SH-SY5Y (cell line): ENCODE measurements at regions not wholly inside any gene's neighbourhood (a gene's known extent, or its start where the extent isn't known, plus 50 kb on each side); places are given as distances from the start of the nearest gene placed in this dataset.

Experiments used
- GATA2 ChIP-seq: IDR thresholded peaks from 2 replicates; pipeline ENCODE4 v1.6.1; 2011; ENCODE audit warnings: mild to moderate bottlenecking, low read depth, low read length
- GATA3 ChIP-seq: IDR thresholded peaks from 2 replicates; pipeline ENCODE4 v1.6.1; 2011; ENCODE audit warnings: low read depth, mild to moderate bottlenecking, low read length, moderate library complexity

DNA sequence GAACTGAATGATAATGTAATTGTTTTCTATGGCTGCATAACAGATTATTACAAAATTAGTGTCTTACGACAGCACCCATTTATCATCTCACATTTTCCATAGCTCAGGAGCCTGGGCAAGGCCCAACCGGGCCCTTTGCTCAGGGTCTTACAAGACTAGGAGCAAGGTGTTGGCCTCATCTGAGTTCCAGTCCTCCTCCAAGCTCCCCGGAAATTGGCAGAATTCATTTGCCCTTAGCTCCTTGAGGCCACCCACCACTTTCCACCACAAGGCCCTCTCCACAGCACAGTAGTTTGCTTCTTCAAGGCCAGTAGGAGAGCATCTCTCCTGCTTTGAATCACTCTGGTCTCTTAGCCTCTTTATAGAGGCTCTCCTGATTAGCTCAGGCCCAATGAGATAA, 89.2 kb upstream of the SALL3 start:
- TF ChIP-seq GATA2 (no peak), GATA3 (no peak)
